Osteoblast (primary cell): ENCODE measurements at regions not wholly inside any gene's neighbourhood (a gene's known extent, or its start where the extent isn't known, plus 50 kb on each side); places are given as distances from the start of the nearest gene placed in this dataset.
A peak's percentile ranks its signal among the peaks of the same experiment; 100 is the strongest.
"Not testable (repeated sequence)": the region's sequence is repeated elsewhere in the genome, so short reads cannot be mapped to it uniquely, and the experiment has no call there.

Experiments used
- DNase-seq: peaks from one replicate; pipeline ENCODE4 v3.0.0; 2011; ENCODE audit warnings: low spot score, mixed read lengths; ENCODE audit not compliant: insufficient read length; ENCODE audit errors: missing footprints
- H2AFZ ChIP-seq: 2 replicates; pipeline ENCODE4 v1.6.0; 2011; ENCODE audit warnings: mild to moderate bottlenecking, low read length
- H3K27ac ChIP-seq: 2 replicates; pipeline ENCODE4 v1.5.1; 2011; ENCODE audit warnings: mild to moderate bottlenecking, low read depth, low read length, moderate library complexity
- H3K27me3 ChIP-seq: 2 replicates; pipeline ENCODE4 v1.6.0; 2012; ENCODE audit warnings: mild to moderate bottlenecking, control low read depth, inconsistent platforms, low read length, moderate library complexity; ENCODE audit not compliant: insufficient read depth
- H3K36me3 ChIP-seq: 2 replicates; pipeline ENCODE4 v1.5.1; 2011; ENCODE audit warnings: mild to moderate bottlenecking, low read length, control low read depth, moderate library complexity; ENCODE audit not compliant: insufficient read depth
- H3K4me1 ChIP-seq: 2 replicates; pipeline ENCODE4 v1.5.1; 2011; ENCODE audit warnings: mild to moderate bottlenecking, low read length, control low read depth, moderate library complexity; ENCODE audit not compliant: insufficient read depth
- H3K4me2 ChIP-seq: 2 replicates; pipeline ENCODE4 v1.6.0; 2011; ENCODE audit warnings: mild to moderate bottlenecking, low read length; ENCODE audit not compliant: insufficient read depth
- H3K4me3 ChIP-seq: fragments of 200-600 bp; sonication (generic); 3 replicates; pipeline ENCODE4 v1.5.1; 2012; ENCODE audit warnings: mild to moderate bottlenecking, low read length, inconsistent platforms; ENCODE audit not compliant: insufficient read depth
- H3K79me2 ChIP-seq: 2 replicates; pipeline ENCODE4 v1.6.0; 2012; ENCODE audit warnings: mild to moderate bottlenecking, low read length, control low read depth, inconsistent platforms; ENCODE audit not compliant: insufficient read depth
- H3K9me3 ChIP-seq: 2 replicates; pipeline ENCODE4 v1.5.1; 2011; ENCODE audit warnings: low read depth, low read length, control low read depth
- H4K20me1 ChIP-seq: 2 replicates; pipeline ENCODE4 v1.6.0; 2012; ENCODE audit warnings: mild to moderate bottlenecking, low read length, control low read depth; ENCODE audit not compliant: insufficient read depth
- CTCF ChIP-seq: IDR thresholded peaks from 2 replicates; pipeline ENCODE4 v1.5.1; 2011; ENCODE audit warnings: mild to moderate bottlenecking, low read depth, low read length, moderate library complexity; ENCODE audit errors: extremely low read depth

- H3K36me3 ChIP-seq = no peaks in the 10 kb centered on the region
- no peaks in the 10 kb centered on the region for H3K4me1 ChIP-seq
- no peaks in the 10 kb centered on the region for H3K27me3 ChIP-seq
- no peak overlapping the region for H3K4me2 ChIP-seq
- H4K20me1 ChIP-seq = no peaks in the 10 kb centered on the region
- H3K9me3 ChIP-seq = no peaks in the 10 kb centered on the region
- H3K79me2 ChIP-seq = no peaks in the 10 kb centered on the region
- H3K4me3 ChIP-seq = no peak overlapping the region
- no peak for DNase-seq
- no peak overlapping the region for H3K27ac ChIP-seq
- H2AFZ ChIP-seq = no peak overlapping the region
- TF ChIP-seq CTCF = no peak
Observed at GRCh38 chr14:105689722-105690121, 163.3 kb downstream of the TMEM121 start.

- no peaks in the 10 kb centered on the region for H3K79me2 ChIP-seq
- H3K27ac ChIP-seq = no peak overlapping the region
- H4K20me1 ChIP-seq = no peaks in the 10 kb centered on the region
- no peaks in the 10 kb centered on the region for H3K27me3 ChIP-seq
- no peak overlapping the region for H2AFZ ChIP-seq
- no peaks in the 10 kb centered on the region for H3K36me3 ChIP-seq
- DNase-seq = peak; percentile 55
- no peak overlapping the region for H3K4me2 ChIP-seq
- no peaks in the 10 kb centered on the region for H3K9me3 ChIP-seq
- no peak for TF ChIP-seq CTCF
- no peak overlapping the region for H3K4me3 ChIP-seq
- no peaks in the 10 kb centered on the region for H3K4me1 ChIP-seq
Observed at GRCh38 chr14:105690671-105691070, 164.3 kb downstream of the TMEM121 start.

DNA sequence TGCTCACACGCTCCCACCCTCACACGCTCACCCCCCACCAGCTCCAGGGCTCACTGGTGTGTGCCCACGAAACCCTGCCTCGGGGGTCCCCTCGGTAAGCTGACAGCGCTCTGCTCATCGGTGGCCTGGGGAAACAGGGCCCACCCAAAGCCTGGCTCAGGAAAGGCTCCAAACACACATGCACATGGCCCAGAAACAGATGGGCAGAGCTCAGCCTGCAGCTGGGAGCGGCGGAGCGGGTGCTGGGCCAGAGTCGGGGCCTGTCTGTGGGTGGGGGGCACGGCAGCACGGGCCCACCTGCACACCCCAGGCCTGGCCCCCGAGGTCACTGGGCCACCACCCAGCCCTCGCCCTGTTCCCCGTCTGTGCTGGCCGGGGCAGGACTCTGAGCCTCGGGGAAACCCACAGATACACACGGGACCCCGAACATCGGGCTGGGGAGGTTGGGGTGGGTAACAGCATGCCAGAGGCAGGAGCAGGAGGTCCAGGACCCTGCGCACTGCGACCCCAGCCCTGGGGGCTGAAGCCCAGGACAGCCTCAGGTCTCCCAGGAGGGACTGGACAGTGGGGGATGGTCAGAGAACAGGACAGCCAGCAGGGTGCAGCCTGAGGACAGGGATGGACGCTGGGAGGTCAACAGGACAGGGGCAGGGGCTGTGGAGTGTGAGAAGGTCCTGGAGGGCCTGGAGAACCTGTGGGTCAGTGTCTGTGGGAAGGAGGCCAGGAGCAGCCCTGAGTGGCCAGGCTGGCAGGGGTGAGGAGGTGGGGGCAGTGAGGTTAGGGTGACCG, 165.1 kb downstream of the TMEM121 start:
- not testable (repeated sequence) for H3K4me2 ChIP-seq, H3K27me3 ChIP-seq, H3K4me1 ChIP-seq, H4K20me1 ChIP-seq, H3K36me3 ChIP-seq, H2AFZ ChIP-seq, H3K27ac ChIP-seq, H3K4me3 ChIP-seq, H3K79me2 ChIP-seq, H3K9me3 ChIP-seq
- DNase-seq = peak; percentile 43

- not testable (repeated sequence) for H2AFZ ChIP-seq, H3K27me3 ChIP-seq, H3K36me3 ChIP-seq
Observed at GRCh38 chr14:105692110-105692685, 165.8 kb downstream of the TMEM121 start.

GRCh38 chr14:105694961-105695360, 168.6 kb downstream of the TMEM121 start:
- H2AFZ ChIP-seq = no peak overlapping the region
- no peaks in the 10 kb centered on the region for H4K20me1 ChIP-seq
- no peaks in the 10 kb centered on the region for H3K4me1 ChIP-seq
- no peak for DNase-seq
- H3K4me2 ChIP-seq = no peak overlapping the region
- H3K4me3 ChIP-seq = no peak overlapping the region
- H3K9me3 ChIP-seq = no peaks in the 10 kb centered on the region
- H3K36me3 ChIP-seq = no peaks in the 10 kb centered on the region
- H3K79me2 ChIP-seq = no peaks in the 10 kb centered on the region
- no peak overlapping the region for H3K27ac ChIP-seq
- no peak for TF ChIP-seq CTCF
- H3K27me3 ChIP-seq = no peaks in the 10 kb centered on the region

More at GRCh38 chr14:105692110-105692685, 165.8 kb downstream of the TMEM121 start:
- H3K4me1 ChIP-seq, H3K79me2 ChIP-seq, H3K4me3 ChIP-seq, DNase-seq, H4K20me1 ChIP-seq, H3K9me3 ChIP-seq, H3K4me2 ChIP-seq, H3K27ac ChIP-seq: not testable (repeated sequence)

GRCh38 chr14:105696388-105696787, 170.0 kb downstream of the TMEM121 start:
- H3K27ac ChIP-seq, H3K27me3 ChIP-seq, H3K4me2 ChIP-seq, H4K20me1 ChIP-seq, DNase-seq, H2AFZ ChIP-seq, H3K9me3 ChIP-seq, H3K4me1 ChIP-seq, H3K36me3 ChIP-seq, H3K4me3 ChIP-seq, H3K79me2 ChIP-seq: not testable (repeated sequence)
